ENCODE measurements at regions not wholly inside any gene's neighbourhood (a gene's known extent, or its start where the extent isn't known, plus 50 kb on each side); places are given as distances from the start of the nearest gene placed in this dataset.

- FAIRE-seq (no peak), DNase-seq (no peak), ATAC-seq (no peak)
- H3K9me3 ChIP-seq, result no peaks in the 10 kb centered on the region
- intact Hi-C loops (cut with DNase I), result no loop called here
- peaks cover 55 to 62% (median 58%) of the 10 kb centered on the region in 3 donors for H3K4me1 ChIP-seq
- 69 to 70% methylated on average over 7 of the region's 7 CpGs for WGBS, 2 donors
- peak overlapping the region in 2 of 4 donors; percentile 75 to 78 for H3K27ac ChIP-seq
- H3K27me3 ChIP-seq, result no peaks in the 10 kb centered on the region
- no peak overlapping the region for H3K4me3 ChIP-seq
- H3K36me3 ChIP-seq, result no peaks in the 10 kb centered on the region
- TF ChIP-seq, protein P1, sequence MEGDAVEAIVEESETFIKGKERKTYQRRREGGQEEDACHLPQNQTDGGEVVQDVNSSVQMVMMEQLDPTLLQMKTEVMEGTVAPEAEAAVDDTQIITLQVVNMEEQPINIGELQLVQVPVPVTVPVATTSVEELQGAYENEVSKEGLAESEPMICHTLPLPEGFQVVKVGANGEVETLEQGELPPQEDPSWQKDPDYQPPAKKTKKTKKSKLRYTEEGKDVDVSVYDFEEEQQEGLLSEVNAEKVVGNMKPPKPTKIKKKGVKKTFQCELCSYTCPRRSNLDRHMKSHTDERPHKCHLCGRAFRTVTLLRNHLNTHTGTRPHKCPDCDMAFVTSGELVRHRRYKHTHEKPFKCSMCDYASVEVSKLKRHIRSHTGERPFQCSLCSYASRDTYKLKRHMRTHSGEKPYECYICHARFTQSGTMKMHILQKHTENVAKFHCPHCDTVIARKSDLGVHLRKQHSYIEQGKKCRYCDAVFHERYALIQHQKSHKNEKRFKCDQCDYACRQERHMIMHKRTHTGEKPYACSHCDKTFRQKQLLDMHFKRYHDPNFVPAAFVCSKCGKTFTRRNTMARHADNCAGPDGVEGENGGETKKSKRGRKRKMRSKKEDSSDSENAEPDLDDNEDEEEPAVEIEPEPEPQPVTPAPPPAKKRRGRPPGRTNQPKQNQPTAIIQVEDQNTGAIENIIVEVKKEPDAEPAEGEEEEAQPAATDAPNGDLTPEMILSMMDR (IDR thresholded peaks at IDR 0.05), result no peak
Measured at GRCh38 chr6:43915208-43915869, 145.3 kb downstream of the VEGFA start.

GRCh38 chr6:43914272-43915147 lies 144.5 kb downstream of the VEGFA start:
- FAIRE-seq, result no peak
- Histone ChIP-seq H3K27me3 (no peaks in the 10 kb centered on the region), H3K9me3 (no peaks in the 10 kb centered on the region), H3K27ac (peak overlapping the region in 2 of 4 donors; percentile 57 to 73), H3K4me1 (peaks cover 55 to 62% (median 58%) of the 10 kb centered on the region in 3 donors), H3K36me3 (no peaks in the 10 kb centered on the region), H3K4me3 (no peak overlapping the region)
- 88 to 90% methylated on average over 11 of the region's 11 CpGs for WGBS, 2 donors
- peak in 1 of 6 donors; percentile 54 for DNase-seq
- ATAC-seq, result no peak
- TF ChIP-seq, protein P1 (IDR thresholded peaks at IDR 0.05), result no peak
- intact Hi-C loops (cut with DNase I), result no loop called here

DNA sequence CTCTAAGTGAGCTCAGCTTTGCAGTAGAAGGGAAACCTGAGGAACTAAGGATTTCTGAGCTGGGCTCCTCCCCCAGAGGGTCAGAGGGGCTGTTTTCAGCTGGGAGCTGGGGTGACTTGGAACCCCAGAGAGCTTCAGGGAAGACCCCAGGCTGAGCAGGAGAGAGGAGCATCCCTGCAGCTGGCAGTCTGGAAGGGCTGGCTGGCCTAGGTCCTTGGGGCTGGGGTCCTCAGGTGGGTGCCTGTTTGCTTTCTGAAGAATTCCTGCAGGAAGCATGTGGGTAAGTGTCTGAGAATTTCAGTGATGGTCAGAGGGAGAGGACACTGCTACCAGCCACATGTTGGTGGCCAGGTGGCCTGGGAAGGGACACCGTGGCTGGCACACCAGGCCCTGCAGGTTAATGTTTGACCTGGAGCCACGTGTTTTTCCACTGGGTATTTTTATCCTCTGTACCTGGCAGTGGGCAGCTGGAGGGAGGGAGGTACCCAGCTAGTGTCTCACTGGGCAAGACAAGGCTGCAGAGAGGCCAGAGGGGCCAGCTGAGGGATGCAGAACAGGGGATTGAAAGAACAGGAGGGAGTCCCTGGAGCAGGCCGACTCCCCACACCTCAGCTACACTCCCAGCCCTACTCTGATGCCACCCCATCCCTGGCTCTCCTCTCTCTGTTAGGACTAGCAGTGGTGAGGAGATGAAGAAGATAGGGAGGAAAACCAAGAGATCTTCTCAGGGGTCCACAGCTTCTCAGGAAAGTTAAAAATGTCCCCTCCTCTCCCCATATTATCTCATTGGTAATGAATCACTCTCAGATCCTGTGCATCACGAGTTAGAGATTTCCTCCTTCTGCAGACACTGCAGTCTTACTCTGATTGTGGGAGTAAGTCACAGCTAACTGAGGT lies 143.6 kb downstream of the VEGFA start:
- intact Hi-C loops (cut with DNase I), result no loop called here
- no peaks in the 10 kb centered on the region for H3K36me3 ChIP-seq
- no peaks in the 10 kb centered on the region for H3K9me3 ChIP-seq
- peak; percentile 71 to 83 (median 82) for ATAC-seq
- peak overlapping the region in 3 of 4 donors; percentile 8 to 73 (median 57) for H3K27ac ChIP-seq
- peak in 5 of 6 donors; percentile 72 to 90 (median 77) for DNase-seq
- no peak overlapping the region for H3K4me3 ChIP-seq
- no peaks in the 10 kb centered on the region for H3K27me3 ChIP-seq
- WGBS, 2 donors, result 17 to 24% methylated on average over 4 of the region's 4 CpGs
- no peak for FAIRE-seq
- TF ChIP-seq, protein P1 (IDR thresholded peaks at IDR 0.05), result no peak
- peaks cover 55 to 62% (median 58%) of the 10 kb centered on the region in 3 donors for H3K4me1 ChIP-seq

DNA sequence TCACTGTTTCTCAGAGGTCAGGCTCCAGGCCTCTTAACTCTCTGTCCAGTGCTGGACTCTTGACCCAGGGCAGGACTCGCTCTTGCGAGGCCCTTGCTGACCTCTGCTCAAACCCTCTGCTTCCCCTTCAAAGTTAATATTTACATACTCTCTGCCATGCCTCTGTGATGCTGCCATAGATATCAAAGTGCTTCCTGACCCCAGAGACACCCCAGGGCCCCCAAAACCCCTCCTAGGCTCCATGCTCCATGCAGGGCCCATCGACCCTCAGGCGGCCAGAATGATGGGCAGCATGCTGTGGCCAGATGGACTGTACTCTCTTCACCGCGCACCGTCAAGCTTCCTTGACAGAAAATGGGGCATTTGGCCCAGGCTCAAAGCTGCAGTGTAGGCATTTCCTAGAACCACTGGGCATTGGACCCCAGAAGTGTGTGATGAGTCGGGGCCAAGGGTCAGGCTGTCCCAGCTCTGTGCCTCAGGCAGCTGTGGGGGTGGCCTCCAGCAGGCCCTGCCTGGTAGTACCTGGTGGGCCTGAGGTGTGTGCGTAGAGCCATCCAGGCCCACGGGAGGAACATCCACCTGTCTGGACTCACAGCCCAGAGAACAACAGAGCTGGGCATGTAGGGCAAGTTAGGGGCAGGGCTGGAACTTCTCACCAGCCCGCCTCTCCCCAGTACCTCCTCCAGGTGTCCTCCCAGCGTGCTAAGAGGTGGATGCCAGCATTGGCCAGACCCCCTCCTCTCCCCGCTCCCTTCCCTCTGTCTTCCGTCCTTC lies 142.8 kb downstream of the VEGFA start:
- peaks cover 54 to 56% (median 55%) of the 10 kb centered on the region in 3 donors for H3K4me1 ChIP-seq
- no peak overlapping the region for H3K4me3 ChIP-seq
- peak overlapping the region in 3 of 4 donors; percentile 8 to 73 (median 57) for H3K27ac ChIP-seq
- no peaks in the 10 kb centered on the region for H3K27me3 ChIP-seq
- ATAC-seq (peak in 3 of 4 donors; percentile 3 to 12 (median 3)), DNase-seq (peak in 1 of 6 donors; percentile 51), FAIRE-seq (no peak)
- 58 to 62% methylated on average over 14 of the region's 14 CpGs for WGBS, 2 donors
- TF ChIP-seq, protein P1 (IDR thresholded peaks at IDR 0.05), result no peak
- H3K9me3 ChIP-seq, result no peaks in the 10 kb centered on the region
- intact Hi-C loops (cut with DNase I), result no loop called here
- no peaks in the 10 kb centered on the region for H3K36me3 ChIP-seq

Measured in pancreas (tissue), 10 donors.